Endothelial cell of hepatic sinusoid (primary cell): ENCODE measurements at regions not wholly inside any gene's neighbourhood (a gene's known extent, or its start where the extent isn't known, plus 50 kb on each side); places are given as distances from the start of the nearest gene placed in this dataset.
"Not testable (repeated sequence)": the region's sequence is repeated elsewhere in the genome, so short reads cannot be mapped to it uniquely, and the experiment has no call there.

ENCODE experiments used
- in situ Hi-C: cut with HindIII; loops from 2 replicates; pipeline ENCODE4 v1.10.0; 2017; ENCODE audit warnings: low sequenced_read_pairs

DNA sequence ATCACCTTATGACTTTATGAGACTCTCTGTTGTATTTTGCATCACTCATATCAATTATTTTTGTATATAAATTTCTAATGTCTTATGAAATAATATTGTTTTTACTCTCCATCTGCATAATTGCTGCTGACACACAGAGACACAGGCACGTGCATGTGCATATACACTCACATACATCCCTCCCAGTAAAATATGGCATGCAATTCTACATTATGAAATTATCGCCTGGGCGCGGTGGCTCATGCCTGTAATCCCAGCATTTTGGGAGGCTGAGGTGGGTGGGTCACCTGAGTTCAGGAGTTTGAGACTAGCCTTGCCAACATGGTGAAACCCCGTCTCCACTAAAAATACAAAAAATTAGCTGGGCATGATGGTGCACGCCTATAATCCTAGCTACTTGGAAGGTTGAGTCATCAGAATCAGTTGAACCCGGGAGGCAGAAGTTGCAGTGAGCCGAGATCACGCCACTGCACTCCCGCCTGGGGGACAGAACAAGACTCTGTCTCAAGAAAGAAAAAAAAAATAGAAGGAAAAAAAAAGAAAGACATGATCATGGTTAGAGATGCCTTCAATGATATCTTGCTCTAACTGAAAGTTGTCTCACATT is 96.7 kb upstream of the LUZP2 start:
- in situ Hi-C loops: no loop called here

DNA sequence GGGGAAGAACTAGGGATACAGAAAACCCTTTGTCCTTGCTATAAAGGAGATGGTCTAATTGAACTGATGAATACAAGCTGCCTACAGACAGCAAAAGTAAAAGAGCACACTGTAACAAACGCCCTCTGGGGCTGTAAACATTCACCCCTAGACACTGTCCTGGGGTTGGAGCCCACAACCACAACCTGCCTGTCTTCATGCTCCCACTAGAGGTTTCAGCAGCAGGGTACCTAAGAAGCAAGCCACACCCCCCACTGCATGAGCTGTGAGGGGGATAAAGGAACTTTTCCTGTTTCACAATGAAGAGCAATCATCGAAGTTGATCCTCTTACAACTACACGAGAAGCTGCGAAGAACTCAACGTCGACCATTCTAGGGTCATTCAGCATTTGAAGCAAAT is 90.5 kb upstream of the LUZP2 start:
- in situ Hi-C loops: no loop called here

DNA sequence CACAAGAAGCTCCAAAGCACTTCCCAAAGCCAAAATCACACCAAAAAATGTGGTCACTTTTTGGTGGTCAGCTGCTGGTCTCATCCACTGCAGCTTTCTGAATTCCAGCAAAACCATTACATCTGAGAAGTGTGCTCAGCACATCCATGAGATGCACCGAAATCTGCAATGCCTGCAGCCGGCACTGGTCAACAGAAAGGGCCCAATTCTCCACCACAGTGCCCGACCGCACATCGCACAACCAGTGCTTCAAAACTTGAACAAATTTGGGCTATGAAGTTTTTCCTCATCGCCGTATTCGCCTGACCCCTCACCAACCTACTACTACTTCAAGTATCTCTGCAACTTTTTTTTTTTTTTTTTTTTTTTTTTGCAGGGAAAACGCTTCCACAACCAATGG is 89.9 kb upstream of the LUZP2 start:
- in situ Hi-C loops: no loop called here

DNA sequence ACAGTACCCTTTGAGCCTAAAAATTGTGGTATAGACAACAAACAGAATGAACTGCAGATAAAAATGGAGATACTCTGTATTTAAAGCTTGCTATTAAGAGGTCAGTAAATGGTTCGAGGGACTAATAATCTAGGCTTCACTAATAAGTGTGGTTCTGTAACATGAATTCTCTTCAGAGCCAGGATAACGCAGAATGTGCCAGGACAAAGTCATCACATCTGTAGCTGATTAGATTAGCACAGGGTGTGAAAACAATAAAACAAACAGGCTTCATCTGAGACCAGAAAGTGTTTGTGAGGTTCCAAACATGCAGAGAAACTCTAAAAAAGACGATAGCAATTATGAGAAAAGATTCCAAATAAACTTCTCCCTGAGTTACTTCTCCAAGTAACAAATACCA is 89.1 kb upstream of the LUZP2 start:
- in situ Hi-C loops: no loop called here

DNA sequence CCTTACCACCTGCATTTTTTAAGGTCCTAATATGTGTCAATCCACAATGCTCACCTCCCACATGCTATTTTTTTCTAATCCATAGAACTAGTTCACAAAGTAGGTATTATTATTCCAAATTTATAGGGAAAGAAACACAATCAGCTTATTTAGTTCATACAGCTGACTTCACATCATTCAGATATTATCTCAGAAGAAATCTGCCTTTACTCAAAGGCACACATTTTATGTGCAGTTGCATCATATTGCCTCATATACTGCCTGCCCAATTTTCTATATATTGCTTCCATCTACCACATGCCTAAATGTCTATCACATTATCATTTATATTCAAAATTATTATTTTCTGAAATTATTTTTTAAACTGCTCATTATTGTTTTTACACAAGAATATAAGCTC is 88.7 kb upstream of the LUZP2 start:
- in situ Hi-C loops: no loop called here

DNA sequence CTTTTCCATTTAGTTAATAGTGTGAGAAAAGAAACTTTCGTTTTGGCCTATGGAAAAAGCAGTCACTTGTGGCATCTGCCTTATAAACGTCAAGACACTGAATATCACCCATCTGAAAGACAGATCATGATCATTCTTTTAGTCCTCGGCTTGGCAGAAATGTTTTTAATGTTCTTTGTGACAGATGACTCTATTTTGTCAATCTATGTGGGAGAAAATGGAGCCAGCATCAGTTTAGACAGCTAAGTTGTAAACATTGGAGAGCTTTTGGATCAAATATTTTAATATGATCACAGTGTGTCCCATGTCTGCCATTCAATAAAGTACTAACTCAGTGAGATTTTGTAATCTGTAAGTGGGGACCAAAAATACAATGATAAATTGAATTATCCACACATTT is 85.1 kb upstream of the LUZP2 start:
- in situ Hi-C loops: no loop called here

DNA sequence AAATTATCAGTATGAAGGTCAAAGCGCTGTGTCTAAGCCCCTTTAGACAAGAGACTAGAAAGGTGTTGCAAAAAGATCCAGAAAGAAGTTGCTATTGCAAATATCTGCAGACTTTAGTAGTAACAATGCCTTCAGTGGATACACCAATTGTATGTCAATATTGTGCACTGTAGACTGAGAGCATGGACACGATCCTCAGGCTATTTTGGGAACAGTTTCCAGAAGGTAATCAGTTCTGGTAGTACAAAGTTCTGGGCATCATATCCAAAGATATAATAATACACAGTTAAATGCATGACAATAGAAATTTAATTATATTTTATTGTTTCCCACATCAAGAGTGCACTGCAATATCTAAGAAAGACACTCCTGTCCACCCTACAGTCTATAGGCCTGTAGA is 84.1 kb upstream of the LUZP2 start:
- in situ Hi-C loops: no loop called here

DNA sequence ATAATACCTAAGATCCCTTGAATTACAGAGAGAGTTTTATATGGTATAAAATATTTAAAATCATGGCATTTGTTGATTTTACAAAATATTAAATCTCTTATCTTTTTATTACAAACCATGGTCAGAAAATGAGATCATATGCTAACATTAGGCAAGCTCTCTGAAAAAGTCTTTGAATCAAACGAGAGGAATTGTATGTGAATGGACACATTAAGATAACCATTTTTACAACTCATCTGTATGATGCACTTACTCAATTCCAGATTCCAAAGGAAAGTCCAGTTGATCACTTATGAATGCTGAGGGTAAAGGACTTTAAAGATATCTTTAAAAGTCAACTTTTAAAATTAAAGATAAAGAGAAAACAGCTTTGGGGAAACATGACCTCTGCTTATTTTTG is 83.5 kb upstream of the LUZP2 start:
- in situ Hi-C loops: no loop called here

DNA sequence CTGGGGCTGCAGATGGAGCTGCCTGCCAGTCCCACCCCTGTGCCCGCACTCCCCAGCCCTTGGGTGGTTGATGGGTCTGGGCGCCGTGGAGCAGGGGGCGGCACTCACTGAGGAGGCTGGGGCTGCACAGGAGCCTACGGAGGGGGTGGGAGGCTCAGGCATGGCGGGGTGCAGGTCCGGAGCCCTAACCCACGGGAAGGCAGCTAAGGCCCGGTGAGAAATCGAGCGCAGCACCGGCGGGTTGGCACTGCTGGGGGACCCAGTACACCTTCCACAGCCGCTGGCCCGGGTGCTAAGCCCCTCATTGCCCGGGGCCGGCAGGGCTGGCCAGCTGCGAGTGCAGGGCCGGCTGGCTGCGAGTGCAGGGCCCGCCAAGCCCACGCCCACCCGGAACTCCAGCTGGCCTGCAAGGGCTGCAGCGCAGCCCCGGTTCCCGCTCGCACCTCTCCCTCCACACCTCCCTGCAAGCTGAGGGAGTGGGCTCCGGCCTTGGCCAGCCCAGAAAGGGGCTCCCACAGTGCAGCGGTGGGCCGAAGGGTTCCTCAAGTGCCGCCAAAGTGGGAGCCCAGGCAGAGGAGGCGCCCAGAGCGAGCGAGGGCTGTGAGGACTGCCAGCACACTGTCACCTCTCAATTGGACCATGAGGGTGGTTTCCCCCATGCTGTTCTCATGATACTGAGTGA is 80.8 kb upstream of the LUZP2 start:
- in situ Hi-C loops: not testable (repeated sequence)

DNA sequence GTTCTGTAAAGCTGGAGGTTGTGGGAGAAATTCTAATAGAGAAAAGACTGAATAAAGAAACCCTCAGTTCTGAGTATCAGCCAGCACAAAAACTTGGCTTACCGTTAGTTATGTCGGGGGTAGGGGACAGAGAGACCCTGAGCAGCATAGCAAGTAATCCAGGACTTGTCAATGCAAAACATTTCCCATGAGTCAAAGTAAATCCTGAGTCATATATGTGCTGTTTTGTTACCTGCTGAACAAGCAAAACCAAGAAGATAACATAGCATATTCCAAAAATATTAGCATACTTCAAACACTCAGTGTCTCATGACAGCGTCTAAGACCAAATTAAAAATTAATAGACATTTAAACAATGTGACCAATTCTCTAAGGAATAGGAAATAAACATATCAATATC is 75.1 kb upstream of the LUZP2 start:
- in situ Hi-C loops: no loop called here

DNA sequence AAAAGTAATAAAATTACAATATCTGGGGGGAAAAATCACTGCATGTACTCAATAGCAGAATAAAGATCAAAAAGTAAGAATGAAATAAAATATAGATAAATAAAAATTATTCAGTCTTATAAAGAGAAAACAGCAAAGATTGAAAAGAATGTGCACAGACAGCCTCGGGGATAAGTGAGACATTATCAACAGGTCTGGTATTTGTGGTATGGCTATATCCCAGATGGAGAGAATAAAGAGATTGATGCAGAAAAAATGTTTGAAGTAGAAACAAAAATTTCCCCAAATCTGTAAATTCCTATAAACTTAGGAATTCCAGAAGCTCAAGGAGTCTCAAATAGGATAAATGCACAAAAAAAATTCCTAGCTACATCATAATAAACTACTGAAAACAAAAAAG is 74.5 kb upstream of the LUZP2 start:
- in situ Hi-C loops: no loop called here

DNA sequence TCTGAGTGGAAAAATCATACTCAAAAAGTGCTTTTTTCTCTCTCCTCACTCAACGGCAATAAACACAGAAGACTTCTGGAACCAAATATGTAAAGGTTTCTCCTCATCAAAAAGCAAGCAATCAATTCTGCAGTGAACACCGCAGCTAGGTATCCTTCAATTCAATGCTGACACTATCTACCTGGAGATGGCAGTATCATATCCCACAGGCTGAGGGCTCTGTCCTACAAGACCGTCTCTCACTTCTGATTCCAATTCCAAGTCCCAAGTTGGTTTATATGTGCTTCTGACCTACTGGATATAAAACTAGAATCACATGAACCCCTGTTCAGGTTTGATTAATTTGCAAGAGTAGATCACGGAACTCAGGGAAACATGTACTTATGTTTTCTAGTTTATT is 59.7 kb upstream of the LUZP2 start:
- in situ Hi-C loops: no loop called here
